CD14-positive monocyte (primary cell): ENCODE measurements at regions not wholly inside any gene's neighbourhood (a gene's known extent, or its start where the extent isn't known, plus 50 kb on each side); places are given as distances from the start of the nearest gene placed in this dataset.

Source experiments
- DNase-seq, 3 donors: peaks; one replicate each; pipeline ENCODE4 v3.0.0-alpha.2; 2011 to 2022
- H2AFZ ChIP-seq: 2 replicates; pipeline ENCODE4 v1.6.0; 2012; ENCODE audit warnings: mild to moderate bottlenecking, low read depth, low read length, inconsistent platforms; ENCODE audit not compliant: insufficient read depth, poor library complexity, severe bottlenecking
- H3K27ac ChIP-seq, 2 donors: 1 replicate in 1 of 2; 2 replicates in 1 of 2; pipeline ENCODE4 v1.5.1; 2012 to 2013; ENCODE audit warnings: low read length in 2 of 2, control low read depth in 1 of 2, inconsistent platforms in 1 of 2, low read depth in 1 of 2, mild to moderate bottlenecking in 1 of 2
- H3K27me3 ChIP-seq, 2 donors: one replicate each; pipeline versions ENCODE4 v1.6.0 to v1.6.1; 2011 to 2013; ENCODE audit warnings: low read length in 2 of 2; ENCODE audit not compliant: control insufficient read depth in 2 of 2, insufficient read depth in 2 of 2
- H3K36me3 ChIP-seq, 2 donors: replicated peaks in 1 of 2; 1 replicate in 1 of 2; 2 replicates in 1 of 2; pipeline versions ENCODE4 v1.5.1 to v1.6.1; 2012 to 2013; ENCODE audit warnings: low read length in 2 of 2, control low read depth in 1 of 2, inconsistent platforms in 1 of 2, mild to moderate bottlenecking in 1 of 2; ENCODE audit not compliant: insufficient read depth in 2 of 2, control insufficient read depth in 1 of 2
- H3K4me1 ChIP-seq, 2 donors: 1 replicate in 1 of 2; 2 replicates in 1 of 2; pipeline versions ENCODE4 v1.5.1 to v1.6.1; 2012 to 2013; ENCODE audit warnings: low read length in 2 of 2, control low read depth in 1 of 2, inconsistent platforms in 1 of 2, mild to moderate bottlenecking in 1 of 2, moderate library complexity in 1 of 2; ENCODE audit not compliant: insufficient read depth in 2 of 2, control insufficient read depth in 1 of 2
- H3K4me2 ChIP-seq: replicated peaks from 2 replicates; pipeline ENCODE3; 2012; ENCODE audit warnings: low read length, moderate library complexity, mild to moderate bottlenecking; ENCODE audit not compliant: poor library complexity, severe bottlenecking; ENCODE audit errors: extremely low read depth
- H3K4me3 ChIP-seq, 3 experiments: fragments of 200-600 bp in 1 of 3; sonication (generic) in 1 of 3; replicated peaks in 1 of 3; 1 replicate in 2 of 3; 2 replicates in 1 of 3; pipeline ENCODE4 v1.5.1; 2011 to 2013; ENCODE audit warnings: low read length in 3 of 3, mild to moderate bottlenecking in 3 of 3, control low read depth in 2 of 3, low read depth in 2 of 3, inconsistent platforms in 1 of 3, moderate library complexity in 1 of 3
- H3K79me2 ChIP-seq: 2 replicates; pipeline ENCODE4 v1.6.0; 2012; ENCODE audit warnings: mild to moderate bottlenecking, control low read depth, inconsistent platforms, low read length, moderate library complexity; ENCODE audit not compliant: insufficient read depth
- H3K9ac ChIP-seq: 2 replicates; pipeline ENCODE4 v1.6.0; 2017; ENCODE audit warnings: low read length, mild to moderate bottlenecking; ENCODE audit not compliant: insufficient read depth, poor library complexity, severe bottlenecking
- H3K9me3 ChIP-seq, 2 donors: replicated peaks in 1 of 2; 1 replicate in 1 of 2; 2 replicates in 1 of 2; pipeline versions ENCODE4 v1.5.1 to v1.6.1; 2012 to 2013; ENCODE audit warnings: low read length in 2 of 2, control low read depth in 1 of 2; ENCODE audit not compliant: control insufficient read depth in 1 of 2, insufficient read depth in 1 of 2
- H4K20me1 ChIP-seq: 2 replicates; pipeline ENCODE4 v1.6.0; 2012; ENCODE audit warnings: mild to moderate bottlenecking, low read length, control low read depth, moderate library complexity; ENCODE audit not compliant: insufficient read depth
- H3K27ac Mint-ChIP-seq, 7 donors: one replicate each; pipeline ENCODE4 v1.8.0; 2020; ENCODE audit warnings: mild to moderate bottlenecking in 7 of 7, mixed read lengths in 7 of 7, moderate library complexity in 6 of 7, inconsistent platforms in 2 of 7
- H3K27me3 Mint-ChIP-seq, 3 donors: one replicate each; pipeline ENCODE4 v1.8.0; 2021 to 2022; ENCODE audit warnings: low read depth in 3 of 3, mild to moderate bottlenecking in 3 of 3, mixed read lengths in 3 of 3, moderate library complexity in 3 of 3, inconsistent platforms in 1 of 3
- H3K36me3 Mint-ChIP-seq, 2 donors: one replicate each; pipeline ENCODE4 v1.8.0; 2020; ENCODE audit warnings: mixed read lengths in 2 of 2, inconsistent platforms in 1 of 2, mild to moderate bottlenecking in 1 of 2
- H3K4me1 Mint-ChIP-seq: one replicate; pipeline ENCODE4 v1.8.0; 2020; ENCODE audit warnings: mild to moderate bottlenecking, mixed read lengths
- H3K4me3 Mint-ChIP-seq, 2 donors: one replicate each; pipeline ENCODE4 v1.8.0; 2020; ENCODE audit warnings: mild to moderate bottlenecking in 2 of 2, mixed read lengths in 2 of 2, moderate library complexity in 1 of 2
- H3K9me3 Mint-ChIP-seq, 7 donors: one replicate each; pipeline ENCODE4 v1.8.0; 2020 to 2022; ENCODE audit warnings: mixed read lengths in 7 of 7, mild to moderate bottlenecking in 6 of 7, moderate library complexity in 6 of 7, inconsistent platforms in 2 of 7
- CTCF ChIP-seq: fragments of 200-600 bp; IDR thresholded peaks from one replicate; pipeline ENCODE4 v1.8.0; 2022; ENCODE audit warnings: antibody characterized with exemption, mild to moderate bottlenecking
- WGBS: methylation state at CpG from one replicate; pipeline ENCODE4 v1.1.5; 2013; ENCODE audit warnings: missing lambda C conversion rate; ENCODE audit not compliant: insufficient coverage; 5-methylcytosine and 5-hydroxymethylcytosine counted together
- intact Hi-C, 2 donors: fragments of 100-400 bp; cut with micrococcal nuclease; formaldehyde crosslinking; loops; one replicate each; pipeline versions ENCODE4 v1.15.0 to v1.15.1; 2023

GRCh38 chr10:130652544-130652943 is 516.4 kb downstream of the GLRX3 start:
- WGBS, result 96% methylated on average over 3 of the region's 5 CpGs
- no peak overlapping the region for H3K4me3 Mint-ChIP-seq
- no peak for TF ChIP-seq CTCF

DNA sequence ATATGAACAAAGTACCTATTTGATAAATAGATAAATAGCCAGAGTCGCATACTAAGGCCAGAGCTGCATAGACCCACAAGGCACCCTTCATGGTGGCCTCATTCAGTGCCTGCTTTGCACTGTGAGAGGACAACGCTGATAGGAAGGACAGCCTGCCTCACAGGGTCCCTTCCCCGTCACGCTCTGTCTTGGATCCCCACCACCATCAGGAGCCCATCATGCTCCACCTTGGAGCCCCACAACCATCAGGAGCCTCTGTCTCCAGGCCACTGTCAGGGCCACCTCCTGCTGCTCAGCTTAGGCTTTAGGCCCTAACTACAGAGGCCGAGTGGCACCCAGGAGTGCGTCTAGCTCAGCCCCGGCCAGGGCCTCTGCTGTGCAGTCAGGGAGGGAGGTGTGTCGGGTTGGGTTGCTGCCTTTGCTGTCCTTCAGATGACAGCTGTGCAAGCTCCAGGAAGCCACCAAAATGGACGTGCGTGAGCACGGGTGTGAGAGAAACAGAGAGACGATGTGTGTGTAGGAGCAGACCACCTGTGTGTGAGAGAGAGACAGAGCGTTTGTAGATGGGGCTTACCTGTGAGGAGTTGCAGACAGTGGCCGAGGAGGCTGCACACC is 516.9 kb downstream of the GLRX3 start:
- Histone ChIP-seq H3K79me2 (no peaks in the 10 kb centered on the region), H3K4me2 (no peak overlapping the region), H3K9ac (no peak overlapping the region), H3K4me3 (no peak overlapping the region), H3K4me1 (no peaks in the 10 kb centered on the region), H2AFZ (no peak overlapping the region), H3K27ac (no peak overlapping the region), H4K20me1 (no peaks in the 10 kb centered on the region), H3K36me3 (no peaks in the 10 kb centered on the region), H3K9me3 (no peaks in the 10 kb centered on the region), H3K27me3 (no peaks in the 10 kb centered on the region)
- peaks cover 2% of the 10 kb centered on the region for H3K4me1 Mint-ChIP-seq
- H3K36me3 Mint-ChIP-seq, result no peaks in the 10 kb centered on the region
- peaks cover 0 to 5% (median 4%) of the 10 kb centered on the region in 3 donors for H3K27me3 Mint-ChIP-seq
- no peak for TF ChIP-seq CTCF
- no peak for DNase-seq
- H3K9me3 Mint-ChIP-seq, result peaks cover 0 to 7% (median 1%) of the 10 kb centered on the region in 7 donors
- no peak overlapping the region for H3K4me3 Mint-ChIP-seq
- intact Hi-C loops, result no loop called here
- H3K27ac Mint-ChIP-seq, result peak overlapping the region in 1 of 7 donors; percentile 62
- 94% methylated on average over 13 of the region's 14 CpGs for WGBS

More at GRCh38 chr10:130652544-130652943, 516.4 kb downstream of the GLRX3 start:
- intact Hi-C loops, result no loop called here
- Histone ChIP-seq H3K79me2 (no peaks in the 10 kb centered on the region), H3K9ac (no peak overlapping the region), H3K4me1 (no peaks in the 10 kb centered on the region), H3K9me3 (no peaks in the 10 kb centered on the region), H2AFZ (no peak overlapping the region), H4K20me1 (no peaks in the 10 kb centered on the region), H3K4me2 (no peak overlapping the region), H3K36me3 (no peaks in the 10 kb centered on the region), H3K4me3 (no peak overlapping the region), H3K27ac (no peak overlapping the region), H3K27me3 (no peaks in the 10 kb centered on the region)
- Mint-ChIP-seq H3K27me3 (peaks cover 0 to 5% (median 4%) of the 10 kb centered on the region in 3 donors), H3K36me3 (no peaks in the 10 kb centered on the region), H3K4me1 (peaks cover 2% of the 10 kb centered on the region), H3K9me3 (peaks cover 0 to 7% (median 1%) of the 10 kb centered on the region in 7 donors), H3K27ac (no peak overlapping the region)
- peak; percentile 25 to 71 (median 41) for DNase-seq
